Uterus (tissue), 3 donors: ENCODE measurements at regions not wholly inside any gene's neighbourhood (a gene's known extent, or its start where the extent isn't known, plus 50 kb on each side); places are given as distances from the start of the nearest gene placed in this dataset.

Source experiments
- DNase-seq, 2 donors: peaks; one replicate each; pipeline ENCODE4 v3.0.0-alpha.2; 2019 to 2020
- H3K27ac ChIP-seq, 2 donors: fragments of 200-600 bp; sonication (generic); 1 replicate in 1 of 2; 2 replicates in 1 of 2; pipeline ENCODE4 v1.5.1; 2016 to 2018
- H3K27me3 ChIP-seq, 2 donors: fragments of 200-600 bp; sonication (generic); one replicate each; pipeline ENCODE4 v1.5.1; 2018 to 2019; ENCODE audit warnings: control low read depth in 1 of 2
- H3K36me3 ChIP-seq, 2 donors: fragments of 200-600 bp; sonication (generic); one replicate each; pipeline ENCODE4 v1.5.1; 2019; ENCODE audit warnings: control low read depth in 1 of 2
- H3K4me1 ChIP-seq, 2 donors: fragments of 200-600 bp; sonication (generic); one replicate each; pipeline ENCODE4 v1.5.1; 2018 to 2019; ENCODE audit warnings: control low read depth in 1 of 2
- H3K4me3 ChIP-seq, 2 donors: fragments of 200-600 bp; sonication (generic); 1 replicate in 1 of 2; 2 replicates in 1 of 2; pipeline ENCODE4 v1.5.1; 2018 to 2019; ENCODE audit warnings: mild to moderate bottlenecking in 1 of 2
- H3K9me3 ChIP-seq, 2 donors: fragments of 200-600 bp; sonication (generic); one replicate each; pipeline ENCODE4 v1.5.1; 2019; ENCODE audit warnings: control low read depth in 1 of 2
- POLR2A ChIP-seq, 2 donors: fragments of 450-650 bp; IDR thresholded peaks; one replicate each; pipeline ENCODE4 v1.6.1; 2016; ENCODE audit warnings: antibody characterized with exemption in 2 of 2, mild to moderate bottlenecking in 1 of 2, moderate library complexity in 1 of 2
- intact Hi-C: fragments of 100-400 bp; cut with DNase I; formaldehyde crosslinking; loops from one replicate; pipeline ENCODE4 v1.15.1; 2023; ENCODE audit warnings: low total_unique reads
- TF ChIP-seq, protein P1 (sequence below), 4 experiments: fragments of 200-600 bp in 2 of 4; fragments of 450-650 bp in 2 of 4; sonication (generic) in 2 of 4; IDR thresholded peaks; one replicate each; pipeline ENCODE4 v1.5.1; 2016 to 2019; ENCODE audit warnings: antibody characterized with exemption in 4 of 4, mild to moderate bottlenecking in 2 of 4, moderate library complexity in 1 of 4
- donor health status: DM: yes; HTN: yes; CAD: no.

DNA sequence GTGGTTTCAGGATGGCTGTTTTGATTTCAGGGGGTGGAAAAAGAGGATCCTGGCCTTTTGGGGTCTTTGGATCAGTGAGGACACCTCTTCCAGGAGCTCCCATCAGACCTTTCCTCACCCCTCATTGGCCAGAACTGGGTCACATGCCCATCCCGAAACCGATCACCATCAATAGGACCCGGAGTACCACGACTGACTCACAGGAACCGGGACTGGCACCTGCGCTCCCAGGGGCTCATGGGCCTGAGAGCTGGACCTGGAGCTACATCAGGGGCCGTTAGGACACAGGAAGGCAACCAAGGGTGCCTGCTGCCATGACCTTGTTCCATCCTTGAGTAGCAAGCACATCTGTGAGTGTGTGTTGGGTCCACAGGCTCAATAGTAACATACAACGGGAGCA is 180.4 kb downstream of the BMP7 start:
- TF ChIP-seq, protein P1, sequence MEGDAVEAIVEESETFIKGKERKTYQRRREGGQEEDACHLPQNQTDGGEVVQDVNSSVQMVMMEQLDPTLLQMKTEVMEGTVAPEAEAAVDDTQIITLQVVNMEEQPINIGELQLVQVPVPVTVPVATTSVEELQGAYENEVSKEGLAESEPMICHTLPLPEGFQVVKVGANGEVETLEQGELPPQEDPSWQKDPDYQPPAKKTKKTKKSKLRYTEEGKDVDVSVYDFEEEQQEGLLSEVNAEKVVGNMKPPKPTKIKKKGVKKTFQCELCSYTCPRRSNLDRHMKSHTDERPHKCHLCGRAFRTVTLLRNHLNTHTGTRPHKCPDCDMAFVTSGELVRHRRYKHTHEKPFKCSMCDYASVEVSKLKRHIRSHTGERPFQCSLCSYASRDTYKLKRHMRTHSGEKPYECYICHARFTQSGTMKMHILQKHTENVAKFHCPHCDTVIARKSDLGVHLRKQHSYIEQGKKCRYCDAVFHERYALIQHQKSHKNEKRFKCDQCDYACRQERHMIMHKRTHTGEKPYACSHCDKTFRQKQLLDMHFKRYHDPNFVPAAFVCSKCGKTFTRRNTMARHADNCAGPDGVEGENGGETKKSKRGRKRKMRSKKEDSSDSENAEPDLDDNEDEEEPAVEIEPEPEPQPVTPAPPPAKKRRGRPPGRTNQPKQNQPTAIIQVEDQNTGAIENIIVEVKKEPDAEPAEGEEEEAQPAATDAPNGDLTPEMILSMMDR (IDR thresholded peaks at IDR 0.05), result no peak
- TF ChIP-seq POLR2A (IDR thresholded peaks at IDR 0.05), result no peak
- H3K36me3 ChIP-seq, result no peaks in the 10 kb centered on the region
- H3K27ac ChIP-seq, result no peak overlapping the region
- peaks cover 0 to 4% of the 10 kb centered on the region in 2 donors for H3K9me3 ChIP-seq
- no peak overlapping the region for H3K4me3 ChIP-seq
- no peak for DNase-seq
- H3K27me3 ChIP-seq, result peaks cover 0 to 13% of the 10 kb centered on the region in 2 donors
- no peaks in the 10 kb centered on the region for H3K4me1 ChIP-seq
- intact Hi-C loops, result no loop called here

DNA sequence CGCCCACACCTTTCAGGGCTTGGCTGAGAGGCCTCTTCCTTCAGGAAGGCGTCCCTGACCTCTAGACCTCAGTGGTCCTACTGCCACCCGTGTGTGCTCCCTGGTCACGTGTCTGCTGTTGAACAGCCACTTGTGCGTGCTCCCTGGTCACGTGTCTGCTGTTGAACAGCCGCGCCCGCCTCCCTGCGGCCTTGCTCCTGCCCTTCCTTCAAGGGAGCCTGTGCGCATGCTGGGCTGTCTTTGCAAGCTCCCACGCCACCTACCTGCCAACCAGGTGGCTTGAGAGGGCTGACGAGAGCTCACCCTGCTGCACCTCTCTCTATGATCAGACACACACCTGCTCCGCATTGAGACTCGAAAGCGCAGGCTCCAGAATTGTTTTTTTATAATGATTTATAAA is 179.3 kb downstream of the BMP7 start:
- intact Hi-C loops, result no loop called here
- no peaks in the 10 kb centered on the region for H3K36me3 ChIP-seq
- no peak overlapping the region for H3K27ac ChIP-seq
- no peak overlapping the region for H3K4me3 ChIP-seq
- H3K4me1 ChIP-seq, result no peaks in the 10 kb centered on the region
- H3K27me3 ChIP-seq, result peaks cover 0 to 13% of the 10 kb centered on the region in 2 donors
- DNase-seq, result no peak
- H3K9me3 ChIP-seq, result peaks cover 0 to 4% of the 10 kb centered on the region in 2 donors
- TF ChIP-seq POLR2A (IDR thresholded peaks at IDR 0.05), result no peak
- TF ChIP-seq, protein P1 (IDR thresholded peaks at IDR 0.05), result no peak

DNA sequence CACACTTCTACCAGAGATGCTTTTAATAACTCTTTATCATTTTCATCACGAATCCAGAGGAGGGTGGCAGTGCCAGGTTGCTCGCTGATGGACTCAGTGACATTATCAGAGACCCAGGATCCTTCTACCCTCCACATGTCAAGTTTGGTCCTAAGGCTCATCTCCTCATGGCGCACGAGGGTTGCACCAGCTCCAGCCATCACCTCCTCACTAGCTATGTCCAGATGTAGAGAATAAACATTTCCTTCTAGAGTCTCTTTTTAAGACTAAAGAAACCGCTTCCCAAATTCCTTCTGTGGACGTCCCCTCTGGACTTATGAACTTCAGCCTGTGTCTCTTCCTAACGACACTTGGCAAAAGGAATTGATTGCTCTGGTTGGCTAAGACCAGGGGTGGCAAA is 178.7 kb downstream of the BMP7 start:
- no peak for TF ChIP-seq POLR2A (IDR thresholded peaks at IDR 0.05)
- TF ChIP-seq, protein P1 (IDR thresholded peaks at IDR 0.05), result no peak
- H3K36me3 ChIP-seq, result no peaks in the 10 kb centered on the region
- no peaks in the 10 kb centered on the region for H3K4me1 ChIP-seq
- intact Hi-C loops, result no loop called here
- peaks cover 0 to 13% of the 10 kb centered on the region in 2 donors for H3K27me3 ChIP-seq
- H3K4me3 ChIP-seq, result no peak overlapping the region
- no peak overlapping the region for H3K27ac ChIP-seq
- no peak for DNase-seq
- H3K9me3 ChIP-seq, result peaks cover 0 to 4% of the 10 kb centered on the region in 2 donors

DNA sequence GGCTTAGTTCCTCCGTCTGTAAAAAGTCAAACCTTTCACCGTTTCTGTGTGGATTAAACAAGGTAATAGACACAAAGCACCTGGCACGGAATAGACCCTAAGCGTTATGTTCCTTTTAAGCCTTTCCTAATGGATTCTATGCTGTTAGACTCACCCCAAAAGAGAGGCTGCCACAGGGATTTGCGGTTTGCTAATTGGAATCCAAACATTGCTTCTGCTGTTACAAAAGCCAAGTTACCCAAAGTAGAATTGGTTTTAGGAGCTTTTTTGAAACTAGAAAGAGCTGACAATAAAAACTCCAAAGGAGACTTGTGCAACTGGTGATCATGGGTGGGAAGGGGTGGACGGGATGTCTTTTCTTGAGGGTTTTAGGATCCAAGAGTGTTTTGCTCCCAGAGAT is 178.0 kb downstream of the BMP7 start:
- Histone ChIP-seq H3K4me1 (no peaks in the 10 kb centered on the region), H3K36me3 (no peaks in the 10 kb centered on the region), H3K27ac (no peak overlapping the region), H3K9me3 (peaks cover 0 to 4% of the 10 kb centered on the region in 2 donors), H3K27me3 (peaks cover 0 to 13% of the 10 kb centered on the region in 2 donors), H3K4me3 (no peak overlapping the region)
- TF ChIP-seq, protein P1 (IDR thresholded peaks at IDR 0.05), result no peak
- no peak for TF ChIP-seq POLR2A (IDR thresholded peaks at IDR 0.05)
- intact Hi-C loops, result no loop called here
- no peak for DNase-seq

DNA sequence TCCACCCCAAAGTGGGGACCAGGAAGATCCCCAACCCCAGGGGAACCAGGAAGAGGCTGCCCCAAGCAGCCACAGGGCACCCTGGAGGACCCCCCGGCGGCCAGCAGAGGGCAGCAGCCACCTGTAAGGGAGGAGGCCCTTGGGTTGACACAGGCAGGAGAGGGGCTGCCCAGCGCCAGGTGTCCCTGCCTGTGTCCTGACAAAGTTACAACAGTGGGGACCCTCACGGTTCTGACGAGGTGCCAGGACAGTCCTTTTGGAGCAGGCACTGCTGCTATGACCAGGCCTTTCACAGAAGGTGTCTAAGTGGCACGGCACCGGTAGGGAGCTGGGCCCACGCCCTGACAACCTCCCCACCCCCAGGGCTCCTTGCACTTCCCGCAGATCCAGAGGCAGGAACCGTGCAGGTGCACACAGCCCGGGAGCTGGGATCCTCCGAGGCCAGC is 176.7 kb downstream of the BMP7 start:
- Histone ChIP-seq H3K27me3 (peaks cover 0 to 13% of the 10 kb centered on the region in 2 donors), H3K27ac (no peak overlapping the region), H3K9me3 (peaks cover 0 to 4% of the 10 kb centered on the region in 2 donors), H3K4me1 (no peaks in the 10 kb centered on the region), H3K4me3 (no peak overlapping the region), H3K36me3 (no peaks in the 10 kb centered on the region)
- intact Hi-C loops, result no loop called here
- DNase-seq, result peak; percentile 31 to 39
- no peak for TF ChIP-seq POLR2A (IDR thresholded peaks at IDR 0.05)
- TF ChIP-seq, protein P1 (IDR thresholded peaks at IDR 0.05), result peak; percentile 66 to 88 (median 82)
